HG03025 (cell line): ENCODE measurements at regions not wholly inside any gene's neighbourhood (a gene's known extent, or its start where the extent isn't known, plus 50 kb on each side); places are given as distances from the start of the nearest gene placed in this dataset.

Experiments
- ATAC-seq: cut with Tn5 transposase; IDR thresholded peaks from one replicate; pipeline ENCODE4 v1.9.1; 2021; ENCODE audit warnings: mild to moderate bottlenecking, moderate library complexity; ENCODE audit not compliant: unreplicated experiment, low FRiP score

DNA sequence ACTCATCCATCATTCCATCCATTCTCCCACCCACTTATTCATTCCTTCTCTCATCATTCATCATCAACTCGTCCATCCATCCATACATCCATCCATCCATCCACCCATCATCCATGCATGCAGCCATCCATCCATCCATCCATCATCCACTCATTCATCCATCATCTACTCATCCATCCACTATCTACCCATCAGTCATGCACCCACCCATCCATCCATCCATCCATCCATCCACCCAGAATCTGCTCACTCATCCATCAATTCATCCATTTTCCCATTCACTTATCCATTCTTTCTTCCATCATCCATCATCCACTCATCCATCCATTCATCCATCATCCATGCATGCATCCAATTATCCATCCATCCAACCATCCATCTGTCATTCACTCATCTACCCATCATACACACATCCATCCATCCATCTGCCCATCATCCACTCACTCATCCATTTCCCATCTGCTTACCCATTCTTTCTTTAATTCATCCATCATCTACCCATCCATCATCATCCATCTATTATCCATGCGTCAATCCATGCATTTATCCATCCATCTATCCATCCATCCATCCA is 107.1 kb upstream of the WSCD2 start:
- no peak for ATAC-seq

DNA sequence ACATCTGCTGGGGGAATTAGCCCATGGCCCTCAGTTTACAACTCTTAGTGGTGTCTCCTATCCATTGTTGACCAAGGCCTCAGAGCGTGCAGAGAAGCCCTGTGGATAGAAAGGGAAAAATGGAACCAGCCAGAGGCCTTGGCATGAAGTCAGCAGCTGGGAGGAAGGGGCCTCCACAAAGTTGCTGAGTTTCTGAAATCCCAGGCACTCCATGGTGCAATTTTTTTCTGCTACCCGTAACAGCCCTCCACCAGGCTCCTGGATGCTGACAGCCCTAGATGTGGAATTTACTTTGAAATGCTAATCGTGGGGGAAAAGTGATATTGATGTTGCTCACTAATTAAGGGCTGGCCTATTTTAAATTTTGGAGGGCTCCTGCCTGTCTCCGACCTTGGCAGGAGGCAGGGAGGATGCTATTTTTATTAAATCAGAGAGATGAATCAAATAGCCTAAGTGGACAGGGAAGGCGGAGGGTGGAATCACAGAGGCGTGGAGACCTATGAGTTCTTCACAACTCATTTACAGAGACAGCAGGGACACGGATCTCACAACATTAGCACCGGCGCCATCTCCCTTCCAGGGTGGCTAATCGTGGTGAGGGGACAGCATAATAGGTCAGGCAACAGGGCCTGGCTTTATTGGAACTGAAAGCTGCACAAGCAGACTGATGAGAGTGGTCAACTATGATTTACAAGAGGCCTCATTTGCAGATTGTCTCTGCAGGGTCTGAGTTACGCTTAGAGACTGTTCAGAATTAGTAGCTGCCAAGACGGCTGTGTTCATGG is 99.8 kb upstream of the WSCD2 start:
- ATAC-seq: no peak

- ATAC-seq: no peak
Measured at GRCh38 chr12:108033090-108033489, 96.0 kb upstream of the WSCD2 start.

- ATAC-seq: no peak
Measured at GRCh38 chr12:108035372-108035771, 93.7 kb upstream of the WSCD2 start.

GRCh38 chr12:108037960-108038359 is 91.1 kb upstream of the WSCD2 start:
- ATAC-seq: no peak

GRCh38 chr12:108039794-108040193 is 89.3 kb upstream of the WSCD2 start:
- no peak for ATAC-seq

DNA sequence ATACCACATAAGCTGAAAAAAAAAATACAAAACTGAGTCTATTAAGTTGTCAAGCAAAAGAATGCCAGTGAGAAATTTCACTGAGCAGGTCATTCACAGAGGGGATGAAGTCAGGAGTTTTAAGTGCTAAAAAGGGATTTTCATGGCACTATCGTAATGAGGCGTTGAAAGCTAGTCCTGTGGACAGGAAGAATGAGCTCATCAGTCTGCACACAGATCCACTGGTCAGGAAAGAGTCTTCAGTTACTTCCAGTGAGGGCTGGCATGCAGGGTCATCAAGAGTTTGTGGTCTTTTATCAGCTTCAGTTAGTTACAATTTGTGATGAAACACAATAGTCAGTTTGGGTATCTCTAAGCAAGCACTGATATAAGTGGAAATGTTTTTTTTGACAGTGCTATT is 88.1 kb upstream of the WSCD2 start:
- no peak for ATAC-seq

DNA sequence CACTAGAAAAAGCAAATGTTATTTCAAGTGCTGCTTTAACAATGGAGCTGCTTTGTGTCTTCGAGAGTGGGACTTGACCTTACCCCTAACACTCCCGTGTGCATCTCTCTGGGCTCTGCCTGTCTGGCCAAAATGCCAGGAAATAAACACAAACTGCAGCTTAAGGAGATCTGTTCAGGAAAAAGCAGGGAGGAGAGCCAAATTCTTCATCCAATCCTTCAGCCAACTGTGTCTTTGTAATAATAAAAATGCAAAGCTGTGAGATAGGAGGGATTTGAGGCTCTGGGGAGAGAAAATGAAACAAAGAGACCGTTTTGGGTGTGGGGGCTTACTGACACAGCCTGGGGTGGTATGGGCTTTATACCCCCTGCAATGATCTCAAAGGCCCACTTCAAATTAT is 85.8 kb upstream of the WSCD2 start:
- no peak for ATAC-seq

DNA sequence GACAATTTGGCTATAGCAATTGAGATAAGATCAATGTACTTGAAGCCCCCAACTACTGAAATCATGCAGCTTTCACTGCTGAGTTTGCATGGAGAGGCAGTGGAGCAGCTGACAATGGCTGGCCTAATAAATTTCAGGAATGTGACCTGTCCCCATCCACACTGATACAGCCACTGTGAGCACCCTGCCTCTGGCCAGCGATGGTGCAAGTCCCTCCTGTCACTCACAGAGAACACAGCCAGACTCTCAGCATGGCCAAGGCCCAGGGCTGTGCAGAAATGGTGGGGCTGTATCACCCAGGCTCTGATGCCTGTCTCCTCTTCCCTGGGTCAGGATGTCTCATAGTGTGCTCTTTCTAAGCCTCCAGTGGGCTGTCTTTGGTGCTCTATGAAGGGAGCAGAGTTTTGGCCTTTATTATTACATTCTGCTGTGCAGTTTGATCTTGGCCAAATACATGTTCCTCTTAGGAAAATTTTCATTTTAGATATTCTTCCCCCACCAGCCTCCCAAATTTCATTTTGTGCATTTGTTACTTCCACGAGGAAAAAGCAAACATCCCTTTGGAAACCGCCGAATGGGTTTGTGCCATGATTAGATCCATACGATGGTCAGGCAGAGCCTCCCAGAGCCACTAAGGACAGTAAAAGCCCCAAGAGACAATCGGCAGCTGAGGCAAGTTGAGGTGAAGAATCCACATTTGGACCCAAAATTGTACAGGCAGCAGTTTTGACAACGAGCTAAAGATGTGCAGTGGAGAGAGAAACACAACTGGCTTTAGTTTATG is 85.1 kb upstream of the WSCD2 start:
- ATAC-seq: no peak

GRCh38 chr12:108046135-108046534 is 83.0 kb upstream of the WSCD2 start:
- ATAC-seq: no peak

GRCh38 chr12:108046650-108047049 is 82.4 kb upstream of the WSCD2 start:
- no peak for ATAC-seq

- no peak for ATAC-seq
Measured at GRCh38 chr12:108047071-108047550, 82.0 kb upstream of the WSCD2 start.

DNA sequence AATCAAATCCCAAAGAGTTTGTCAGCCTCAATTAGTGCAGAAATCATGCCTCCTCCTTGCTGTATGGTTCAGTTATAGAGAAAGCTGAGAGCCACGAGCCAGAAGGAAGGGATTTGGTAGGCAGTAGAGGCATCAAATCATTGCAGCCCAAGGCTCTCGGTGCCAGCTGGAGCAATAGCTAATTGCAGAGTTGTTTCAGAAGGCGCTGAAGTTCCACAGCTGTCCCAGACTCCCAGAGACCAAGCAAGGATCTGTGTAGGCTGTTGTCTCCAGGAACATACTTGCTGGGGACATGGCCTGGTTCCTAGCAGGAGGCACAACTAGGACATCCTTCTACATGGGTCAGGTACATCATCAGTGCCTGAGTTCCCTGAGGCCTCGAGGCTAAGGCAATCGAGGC is 80.4 kb upstream of the WSCD2 start:
- ATAC-seq: no peak

- ATAC-seq: no peak
Measured at GRCh38 chr12:108050696-108051095, 78.4 kb upstream of the WSCD2 start.

DNA sequence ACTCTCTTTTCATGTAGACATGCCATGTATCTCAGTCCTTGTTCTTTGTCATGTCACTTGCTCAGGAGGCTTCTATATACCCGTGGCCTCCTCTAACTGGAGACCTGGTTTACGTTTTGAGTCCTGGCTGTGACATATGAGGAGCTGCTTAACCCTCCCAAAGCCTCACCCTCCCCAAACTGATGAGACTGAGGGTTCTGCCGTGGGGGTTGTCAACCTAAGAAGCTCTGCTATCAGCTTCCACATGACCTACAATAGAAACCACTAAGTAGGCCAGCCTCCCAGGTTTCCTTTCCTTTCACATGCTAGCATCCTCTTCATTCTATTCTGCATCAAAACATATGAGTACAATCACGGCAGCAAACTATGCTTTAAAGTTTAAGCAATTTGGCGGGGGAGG is 76.8 kb upstream of the WSCD2 start:
- no peak for ATAC-seq

DNA sequence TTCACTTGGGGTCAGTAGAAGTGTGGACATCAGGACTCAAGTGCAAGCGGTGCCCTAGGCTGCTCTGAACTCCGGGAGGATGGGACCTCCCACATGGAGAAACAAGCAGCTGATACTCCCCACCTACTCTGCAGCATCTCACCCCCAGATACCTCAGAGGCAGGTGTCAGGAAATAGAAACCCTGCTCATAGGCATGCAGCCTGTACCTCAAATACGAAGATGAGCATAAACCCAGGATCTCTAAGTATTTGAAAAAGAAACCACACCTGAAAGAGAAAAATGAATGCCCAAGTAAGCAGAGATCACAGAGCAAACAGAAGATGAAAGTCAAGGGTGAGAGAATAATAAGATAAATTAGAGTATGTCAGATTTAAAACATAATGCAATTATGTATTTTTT is 75.6 kb upstream of the WSCD2 start:
- no peak for ATAC-seq

- ATAC-seq: no peak
Measured at GRCh38 chr12:108054496-108054895, 74.6 kb upstream of the WSCD2 start.

- no peak for ATAC-seq
Measured at GRCh38 chr12:108055141-108055540, 73.9 kb upstream of the WSCD2 start.

DNA sequence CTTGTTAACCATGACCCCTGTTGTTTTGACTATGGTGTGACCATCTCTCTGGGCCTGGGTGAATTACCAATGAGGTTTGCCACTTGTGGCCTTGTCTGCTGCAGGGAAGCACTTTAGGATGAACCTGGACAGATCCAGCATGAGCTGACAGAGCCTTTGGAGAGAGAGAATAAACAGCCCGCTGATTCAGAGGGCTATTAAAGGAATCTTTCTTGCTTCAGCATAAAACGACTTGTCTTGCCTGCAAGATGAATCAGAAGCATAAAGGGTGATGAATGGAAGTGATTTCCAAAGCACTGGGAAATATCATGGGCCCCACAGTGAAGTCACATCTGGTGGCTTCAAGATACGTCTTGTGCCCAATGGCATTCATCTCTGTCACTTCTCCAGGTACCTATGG is 69.0 kb upstream of the WSCD2 start:
- no peak for ATAC-seq

DNA sequence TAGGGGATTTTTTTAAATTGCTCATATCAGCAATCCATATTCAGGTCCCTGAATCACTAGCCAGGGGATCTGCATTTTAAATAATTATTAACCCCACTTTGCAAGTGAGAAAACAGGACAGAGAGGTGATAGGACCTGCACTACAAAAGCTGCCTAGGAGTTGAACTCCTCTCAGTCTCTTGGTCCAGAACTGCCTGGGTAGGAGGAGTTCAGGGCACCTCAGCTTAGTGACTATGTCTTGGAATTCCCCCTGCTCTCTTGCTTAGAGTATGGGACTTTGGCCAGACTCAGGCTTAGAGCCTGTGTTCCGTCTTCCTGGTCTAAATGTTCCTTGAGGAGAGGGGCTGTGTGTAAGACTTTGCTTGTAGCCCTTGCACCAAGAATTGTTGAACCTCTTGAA is 68.2 kb upstream of the WSCD2 start:
- ATAC-seq: no peak

DNA sequence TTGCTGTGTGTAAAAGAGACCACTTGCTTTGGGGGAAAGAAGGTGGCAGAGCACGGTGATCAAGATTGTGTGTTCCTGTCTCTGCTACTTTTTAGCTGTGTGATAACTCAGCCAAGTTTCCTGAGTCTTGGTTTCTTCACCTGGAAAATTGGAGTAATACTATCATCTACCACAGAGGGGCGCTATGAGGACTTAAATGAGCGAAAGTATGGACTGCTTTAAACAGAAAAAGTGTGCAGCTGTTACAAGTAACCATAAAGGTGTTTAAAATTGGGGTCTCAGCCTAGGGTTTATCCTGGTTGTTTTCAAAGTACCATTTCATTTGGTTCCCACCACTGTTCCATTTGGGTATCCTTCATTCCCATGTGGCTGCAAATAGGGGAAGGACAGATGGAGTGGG is 65.9 kb upstream of the WSCD2 start:
- ATAC-seq: no peak

- no peak for ATAC-seq
Measured at GRCh38 chr12:108065069-108065468, 64.0 kb upstream of the WSCD2 start.
